GM12891 (cell line): ENCODE measurements at regions not wholly inside any gene's neighbourhood (a gene's known extent, or its start where the extent isn't known, plus 50 kb on each side); places are given as distances from the start of the nearest gene placed in this dataset.
"Not testable (repeated sequence)": the region's sequence is repeated elsewhere in the genome, so short reads cannot be mapped to it uniquely, and the experiment has no call there.

ENCODE experiments used
- DNase-seq: peaks from one replicate; pipeline ENCODE4 v3.0.0; 2011; ENCODE audit warnings: low spot score; ENCODE audit not compliant: insufficient read length
- FAIRE-seq: peaks from 2 replicates; lab custom pipeline; 2011; peaks lifted over from hg19 to GRCh38; lab: Jason Lieb, UNC
- PAX5 ChIP-seq: IDR thresholded peaks from 2 replicates; pipeline ENCODE4 v1.6.1; 2011; ENCODE audit warnings: low read length, moderate library complexity, mild to moderate bottlenecking; ENCODE audit not compliant: insufficient read depth, severe bottlenecking
- POLR2A ChIP-seq: IDR thresholded peaks from 2 replicates; pipeline ENCODE4 v1.6.1; 2011; ENCODE audit warnings: low read depth, low read length, control low read depth
- POLR2AphosphoS5 ChIP-seq: IDR thresholded peaks from 2 replicates; pipeline ENCODE4 v1.6.1; 2011; ENCODE audit warnings: low read depth, low read length, control low read depth
- POU2F2 ChIP-seq: IDR thresholded peaks from 2 replicates; pipeline ENCODE4 v1.6.1; 2011; ENCODE audit warnings: low read depth, mild to moderate bottlenecking, control low read depth, low read length, moderate library complexity
- SPI1 ChIP-seq: IDR thresholded peaks from 2 replicates; pipeline ENCODE4 v1.6.1; 2011; ENCODE audit warnings: low read depth, low read length, control low read depth
- TAF1 ChIP-seq: IDR thresholded peaks from 2 replicates; pipeline ENCODE4 v1.6.1; 2011; ENCODE audit warnings: low read depth, low read length, control low read depth

DNA sequence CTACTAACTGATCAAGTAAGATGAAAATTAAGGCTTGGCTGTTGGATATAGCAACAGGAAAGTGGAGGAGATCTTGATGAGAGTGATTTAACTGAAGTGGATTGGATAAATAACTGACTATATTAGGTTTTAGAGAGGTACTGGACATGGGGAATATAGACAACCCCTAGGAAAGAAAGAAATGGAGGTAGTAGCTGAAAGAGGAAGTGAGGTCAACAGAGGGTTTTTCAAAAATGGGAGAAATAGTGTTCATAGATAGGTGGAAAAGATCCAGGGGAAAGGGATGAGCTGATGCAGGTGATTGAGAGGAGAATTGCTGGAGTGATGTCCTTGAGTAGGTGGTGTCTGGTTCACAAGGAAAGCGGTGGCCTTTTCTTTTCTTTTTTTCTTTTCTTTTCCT, 69.9 kb upstream of the PSME4 start:
- no peak for FAIRE-seq
- TF ChIP-seq PAX5 (no peak), SPI1 (peak; percentile 61)

DNA sequence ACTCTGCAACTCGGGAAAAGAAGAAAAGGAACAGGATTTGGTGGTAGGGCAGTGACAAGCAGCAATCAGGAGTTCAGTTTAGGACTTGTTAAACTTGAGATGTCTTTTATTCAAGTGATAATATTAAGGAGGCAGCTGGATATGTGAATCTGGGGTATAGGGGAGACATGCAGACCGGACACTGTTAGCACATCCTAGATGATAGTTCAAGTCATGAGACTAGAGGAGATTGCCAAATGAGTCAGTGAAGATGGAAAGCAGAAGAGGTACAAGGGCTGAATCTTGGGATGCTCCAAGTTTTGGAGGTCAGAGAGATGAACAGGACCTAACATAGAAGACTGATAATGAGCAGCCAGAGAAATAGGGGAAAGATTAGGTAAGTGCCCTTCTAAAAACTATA, 69.5 kb upstream of the PSME4 start:
- FAIRE-seq (no peak), DNase-seq (no peak)
- no peak for TF ChIP-seq SPI1
- TF ChIP-seq PAX5, result no peak
- TF ChIP-seq POLR2A, result no peak

More for the DNA sequence above, 69.9 kb upstream of the PSME4 start:
- DNase-seq, result no peak

DNA sequence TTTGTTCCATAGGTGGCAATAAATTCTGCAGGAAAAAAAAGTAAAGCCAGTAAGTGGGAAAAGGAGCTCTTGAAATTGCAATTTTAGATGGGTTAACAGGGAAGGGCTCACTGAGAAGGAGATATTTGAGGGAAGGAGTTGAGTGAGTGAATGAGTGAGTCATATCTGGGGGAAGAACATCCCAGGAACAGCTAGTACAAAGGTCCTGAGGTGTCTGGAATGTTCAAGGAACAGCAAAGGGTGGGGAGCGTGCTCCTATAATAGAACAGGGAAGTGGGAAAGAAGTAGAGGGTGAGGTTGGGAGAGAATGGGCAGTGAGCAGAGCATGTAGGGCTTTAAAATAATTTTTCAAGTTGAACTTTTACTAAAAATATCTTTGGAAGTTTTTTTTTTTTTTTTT, 68.0 kb upstream of the PSME4 start:
- TF ChIP-seq POLR2A (no peak), POU2F2 (no peak), PAX5 (no peak), SPI1 (no peak), POLR2AphosphoS5 (no peak), TAF1 (no peak)
- DNase-seq, result no peak
- FAIRE-seq, result no peak

DNA sequence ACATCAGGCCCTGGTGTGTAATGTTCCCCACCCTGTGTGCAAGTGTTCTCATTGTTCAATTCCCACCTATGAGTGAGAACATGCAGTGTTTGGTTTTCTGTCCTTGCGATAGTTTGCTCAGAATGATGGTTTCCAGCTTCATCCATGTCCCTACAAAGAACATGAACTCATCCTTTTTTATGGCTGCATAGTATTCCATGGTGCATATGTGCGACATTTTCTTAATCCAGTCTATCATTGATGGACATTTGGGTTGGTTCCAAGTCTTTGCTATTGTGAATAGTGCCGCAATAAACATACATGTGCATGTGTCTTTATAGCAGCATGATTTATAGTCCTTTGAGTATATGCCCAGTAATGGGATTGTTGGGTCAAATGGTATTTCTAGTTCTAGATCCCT, 60.5 kb upstream of the PSME4 start:
- not testable (repeated sequence) for FAIRE-seq, DNase-seq

DNA sequence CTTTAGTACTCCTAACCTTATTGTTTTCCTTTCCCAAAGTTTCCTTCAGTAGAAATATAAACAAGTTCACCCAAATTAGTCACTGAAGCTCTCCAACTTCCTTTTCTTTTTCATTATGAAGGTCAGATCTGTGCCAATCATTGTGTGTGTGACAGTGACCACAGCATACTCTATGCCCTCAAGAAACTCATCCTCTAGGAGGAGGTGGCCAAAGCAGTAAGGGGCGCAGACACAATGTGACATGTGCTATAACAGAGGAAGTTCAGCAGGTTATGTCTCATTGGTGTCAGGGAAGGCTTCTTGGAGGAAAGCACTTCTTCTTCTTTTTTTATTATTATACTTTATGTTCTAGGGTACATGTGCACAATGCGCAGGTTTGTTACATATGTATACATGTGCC, 60.0 kb upstream of the PSME4 start:
- DNase-seq, result no peak
- no peak for TF ChIP-seq POU2F2
- TF ChIP-seq POLR2A, result no peak
- TF ChIP-seq POLR2AphosphoS5, result no peak
- TF ChIP-seq SPI1, result no peak
- no peak for TF ChIP-seq PAX5
- no peak for TF ChIP-seq TAF1
- FAIRE-seq, result no peak

DNA sequence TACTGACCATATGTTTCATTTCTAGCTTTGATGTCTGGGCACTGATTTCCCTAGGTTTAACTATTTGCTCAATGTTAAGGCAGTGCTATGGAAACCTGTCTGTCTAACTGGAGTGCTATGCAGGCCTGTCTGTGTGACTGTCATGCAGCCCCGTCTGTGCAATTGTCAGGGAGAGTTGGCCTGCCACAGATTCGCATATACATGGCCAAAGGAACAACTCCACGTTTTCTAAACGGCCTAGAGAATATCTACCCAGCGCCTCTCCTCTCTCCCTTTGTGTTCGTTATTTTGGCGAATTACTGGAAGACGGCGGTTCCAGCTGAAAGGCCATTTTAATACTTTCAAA, 59.6 kb upstream of the PSME4 start:
- FAIRE-seq (no peak), DNase-seq (no peak)
- TF ChIP-seq POLR2AphosphoS5 (no peak), POLR2A (no peak), TAF1 (no peak), POU2F2 (no peak)

DNA sequence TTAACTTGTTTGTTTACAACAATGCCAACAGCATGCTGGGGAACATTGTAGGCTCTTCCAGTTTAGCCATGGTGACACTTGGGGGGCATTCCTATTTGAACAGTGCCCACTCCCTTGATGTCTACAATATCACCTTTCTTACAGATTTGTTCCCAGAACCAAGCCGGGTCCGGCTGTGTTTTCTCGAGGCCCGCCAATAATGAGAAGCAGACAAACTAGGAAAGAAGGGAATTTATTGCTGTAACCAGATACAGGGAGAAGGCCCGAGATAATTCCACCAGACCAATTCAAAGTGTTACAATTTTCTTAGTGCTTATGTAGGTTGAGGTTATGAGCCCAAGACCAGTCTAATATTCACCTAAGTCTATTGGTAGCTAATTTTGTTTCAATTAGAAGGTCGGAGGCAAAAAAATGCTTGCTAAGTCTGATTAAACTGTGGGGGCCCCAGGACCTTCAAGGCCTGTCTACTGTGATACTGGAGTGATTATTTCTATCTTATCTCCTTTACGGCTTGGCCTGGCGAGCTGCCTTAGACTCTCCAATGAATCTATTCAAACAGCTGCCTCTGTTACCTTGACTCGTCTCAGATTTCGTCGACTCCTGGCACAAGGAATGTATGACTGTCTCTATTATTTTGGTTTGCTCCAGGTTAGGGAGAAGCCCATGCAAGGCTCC, 59.1 kb upstream of the PSME4 start:
- no peak for FAIRE-seq
- no peak for DNase-seq
- TF ChIP-seq TAF1, result no peak
- TF ChIP-seq PAX5, result no peak
- no peak for TF ChIP-seq SPI1
- no peak for TF ChIP-seq POU2F2
- TF ChIP-seq POLR2A, result no peak
- no peak for TF ChIP-seq POLR2AphosphoS5

DNA sequence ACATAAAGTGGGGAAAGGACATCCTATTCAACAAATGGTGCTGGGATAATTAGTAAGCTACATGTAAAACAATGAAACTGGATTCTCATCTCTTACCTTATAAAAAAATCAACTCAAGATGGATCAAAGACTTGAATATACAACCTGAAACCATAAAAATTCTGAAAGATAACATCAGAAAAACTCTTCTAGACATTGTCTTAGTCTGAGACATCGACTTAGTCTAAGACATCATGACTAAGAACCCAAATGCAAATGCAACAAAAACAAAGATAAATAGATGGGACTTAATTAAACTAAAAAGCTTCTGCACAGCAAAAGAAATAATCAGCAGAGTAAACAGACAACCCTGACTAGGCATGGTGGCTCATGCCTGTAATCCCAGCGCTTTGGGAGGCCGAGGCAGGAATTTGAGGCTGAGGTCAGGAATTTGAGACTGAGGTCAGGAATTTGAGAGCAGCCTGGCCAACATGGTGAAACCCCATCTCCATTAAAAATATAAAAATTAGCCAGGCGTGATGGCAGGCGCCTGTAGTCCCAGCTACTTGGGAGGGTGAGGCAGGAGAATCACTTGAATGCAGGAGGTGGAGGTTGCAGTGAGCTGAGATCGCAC, 54.8 kb upstream of the PSME4 start:
- DNase-seq, FAIRE-seq: not testable (repeated sequence)

DNA sequence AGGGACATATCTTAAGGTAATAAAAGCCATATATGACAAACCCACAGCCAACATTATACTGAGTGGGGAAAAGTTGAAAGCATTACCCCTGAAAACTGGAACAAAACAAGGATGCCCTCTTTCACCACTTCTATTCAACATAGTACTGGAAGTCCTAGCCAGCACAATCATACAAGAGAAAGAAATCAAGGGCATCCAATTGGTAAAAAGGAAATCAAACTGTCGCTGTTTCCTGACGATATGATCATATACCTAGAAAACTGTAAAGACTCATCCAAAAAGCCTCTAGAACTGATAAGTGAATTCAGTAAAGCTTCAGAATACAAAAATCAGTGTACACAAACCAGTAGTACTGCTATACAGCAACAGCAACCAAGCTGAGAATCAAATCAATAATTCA, 53.8 kb upstream of the PSME4 start:
- no peak for DNase-seq
- TF ChIP-seq SPI1 (no peak), POLR2AphosphoS5 (no peak), TAF1 (no peak), POU2F2 (no peak), POLR2A (no peak), PAX5 (no peak)
- FAIRE-seq, result no peak

DNA sequence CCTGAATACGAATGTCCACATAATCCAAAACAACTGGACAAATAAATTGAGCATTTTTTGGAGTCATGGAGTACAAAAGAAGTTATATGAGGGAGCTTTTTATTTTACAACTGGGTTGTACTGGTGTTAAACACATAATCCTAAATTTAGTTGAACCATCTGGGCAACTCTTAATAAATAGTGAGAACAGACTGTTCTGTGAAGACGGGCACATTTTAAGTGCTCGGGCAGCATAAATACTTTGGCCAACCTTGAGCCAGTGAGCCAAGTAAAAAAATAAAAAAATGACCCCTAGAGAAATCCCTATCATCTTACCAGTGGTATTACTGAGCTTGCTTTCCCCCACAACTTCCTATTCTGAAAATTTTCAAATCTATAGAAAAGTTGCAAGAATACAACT, 50.9 kb upstream of the PSME4 start:
- FAIRE-seq (no peak), DNase-seq (no peak)
- TF ChIP-seq POLR2A, result no peak
- TF ChIP-seq PAX5, result no peak
- no peak for TF ChIP-seq TAF1
- no peak for TF ChIP-seq POLR2AphosphoS5
- no peak for TF ChIP-seq SPI1
- no peak for TF ChIP-seq POU2F2
